ENCODE measurements at regions not wholly inside any gene's neighbourhood (a gene's known extent, or its start where the extent isn't known, plus 50 kb on each side); places are given as distances from the start of the nearest gene placed in this dataset.

DNA sequence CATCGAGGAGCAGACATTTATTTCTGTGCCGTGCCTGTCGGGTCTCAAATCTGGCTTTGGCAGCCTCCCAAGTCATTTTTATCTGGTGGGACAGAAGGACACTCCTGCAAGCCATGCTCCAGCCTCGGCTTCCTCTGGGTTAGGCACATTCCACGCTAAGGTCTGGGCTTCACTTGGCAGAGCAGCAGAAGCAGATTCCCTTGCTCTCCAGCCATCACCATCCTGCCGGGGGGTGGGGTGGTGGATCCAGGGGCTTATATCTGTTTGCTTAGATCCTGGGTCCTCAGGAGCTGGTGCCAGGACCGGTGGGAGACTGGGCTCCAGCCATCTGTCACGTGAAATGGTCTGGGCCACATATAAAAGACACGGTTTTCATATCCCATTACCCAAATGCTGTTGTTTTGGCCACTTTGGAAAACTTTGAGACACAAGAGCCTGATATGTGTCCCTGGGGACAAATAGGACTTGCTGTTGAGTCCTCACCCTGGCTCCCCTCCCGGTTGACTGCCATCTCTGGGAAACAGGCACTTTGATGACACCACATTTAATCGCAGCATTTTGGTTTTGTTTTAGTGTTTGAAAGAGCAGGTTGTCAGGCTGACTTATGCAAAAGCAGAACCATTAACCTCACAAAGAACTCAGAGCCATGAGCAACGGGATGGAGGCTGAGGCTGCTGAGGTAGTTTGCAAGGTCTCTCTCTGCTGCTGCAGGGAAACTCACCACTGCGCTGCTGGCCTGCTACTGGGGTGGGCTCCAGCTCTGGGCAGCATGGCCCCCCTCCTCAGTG is 69.6 kb upstream of the PRMT8 start:
- TF ChIP-seq, protein P1, sequence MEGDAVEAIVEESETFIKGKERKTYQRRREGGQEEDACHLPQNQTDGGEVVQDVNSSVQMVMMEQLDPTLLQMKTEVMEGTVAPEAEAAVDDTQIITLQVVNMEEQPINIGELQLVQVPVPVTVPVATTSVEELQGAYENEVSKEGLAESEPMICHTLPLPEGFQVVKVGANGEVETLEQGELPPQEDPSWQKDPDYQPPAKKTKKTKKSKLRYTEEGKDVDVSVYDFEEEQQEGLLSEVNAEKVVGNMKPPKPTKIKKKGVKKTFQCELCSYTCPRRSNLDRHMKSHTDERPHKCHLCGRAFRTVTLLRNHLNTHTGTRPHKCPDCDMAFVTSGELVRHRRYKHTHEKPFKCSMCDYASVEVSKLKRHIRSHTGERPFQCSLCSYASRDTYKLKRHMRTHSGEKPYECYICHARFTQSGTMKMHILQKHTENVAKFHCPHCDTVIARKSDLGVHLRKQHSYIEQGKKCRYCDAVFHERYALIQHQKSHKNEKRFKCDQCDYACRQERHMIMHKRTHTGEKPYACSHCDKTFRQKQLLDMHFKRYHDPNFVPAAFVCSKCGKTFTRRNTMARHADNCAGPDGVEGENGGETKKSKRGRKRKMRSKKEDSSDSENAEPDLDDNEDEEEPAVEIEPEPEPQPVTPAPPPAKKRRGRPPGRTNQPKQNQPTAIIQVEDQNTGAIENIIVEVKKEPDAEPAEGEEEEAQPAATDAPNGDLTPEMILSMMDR (conservative IDR thresholded peaks at IDR 0.05; ENCODE audit: low read length), result no peak
- TF ChIP-seq EZH2phosphoT487 (IDR thresholded peaks at IDR 0.05; ENCODE audit: borderline replicate concordance, low read depth, low read length), result no peak
